ENCODE measurements at regions not wholly inside any gene's neighbourhood (a gene's known extent, or its start where the extent isn't known, plus 50 kb on each side); places are given as distances from the start of the nearest gene placed in this dataset.

DNA sequence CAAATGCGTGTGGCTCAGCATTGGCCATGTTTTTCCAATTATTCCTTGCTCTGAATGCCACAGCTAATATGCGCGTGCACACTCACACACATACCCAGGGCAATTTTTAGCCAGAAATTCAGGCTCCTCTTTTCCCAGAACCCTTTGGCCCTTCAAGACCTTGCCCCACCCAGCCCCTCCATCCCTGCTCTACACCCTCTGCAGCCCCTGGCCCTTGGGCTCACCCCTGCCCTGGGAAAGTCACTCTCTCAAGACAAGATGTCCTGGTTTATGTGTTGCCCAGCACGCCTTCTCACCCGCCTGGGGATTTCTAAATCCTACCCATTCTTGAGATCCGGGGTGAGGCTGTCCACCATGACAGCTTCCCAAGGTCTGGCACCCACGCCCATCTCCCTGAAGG, 319.7 kb downstream of the CYP26B1 start (continued):
- TF ChIP-seq, protein P1, sequence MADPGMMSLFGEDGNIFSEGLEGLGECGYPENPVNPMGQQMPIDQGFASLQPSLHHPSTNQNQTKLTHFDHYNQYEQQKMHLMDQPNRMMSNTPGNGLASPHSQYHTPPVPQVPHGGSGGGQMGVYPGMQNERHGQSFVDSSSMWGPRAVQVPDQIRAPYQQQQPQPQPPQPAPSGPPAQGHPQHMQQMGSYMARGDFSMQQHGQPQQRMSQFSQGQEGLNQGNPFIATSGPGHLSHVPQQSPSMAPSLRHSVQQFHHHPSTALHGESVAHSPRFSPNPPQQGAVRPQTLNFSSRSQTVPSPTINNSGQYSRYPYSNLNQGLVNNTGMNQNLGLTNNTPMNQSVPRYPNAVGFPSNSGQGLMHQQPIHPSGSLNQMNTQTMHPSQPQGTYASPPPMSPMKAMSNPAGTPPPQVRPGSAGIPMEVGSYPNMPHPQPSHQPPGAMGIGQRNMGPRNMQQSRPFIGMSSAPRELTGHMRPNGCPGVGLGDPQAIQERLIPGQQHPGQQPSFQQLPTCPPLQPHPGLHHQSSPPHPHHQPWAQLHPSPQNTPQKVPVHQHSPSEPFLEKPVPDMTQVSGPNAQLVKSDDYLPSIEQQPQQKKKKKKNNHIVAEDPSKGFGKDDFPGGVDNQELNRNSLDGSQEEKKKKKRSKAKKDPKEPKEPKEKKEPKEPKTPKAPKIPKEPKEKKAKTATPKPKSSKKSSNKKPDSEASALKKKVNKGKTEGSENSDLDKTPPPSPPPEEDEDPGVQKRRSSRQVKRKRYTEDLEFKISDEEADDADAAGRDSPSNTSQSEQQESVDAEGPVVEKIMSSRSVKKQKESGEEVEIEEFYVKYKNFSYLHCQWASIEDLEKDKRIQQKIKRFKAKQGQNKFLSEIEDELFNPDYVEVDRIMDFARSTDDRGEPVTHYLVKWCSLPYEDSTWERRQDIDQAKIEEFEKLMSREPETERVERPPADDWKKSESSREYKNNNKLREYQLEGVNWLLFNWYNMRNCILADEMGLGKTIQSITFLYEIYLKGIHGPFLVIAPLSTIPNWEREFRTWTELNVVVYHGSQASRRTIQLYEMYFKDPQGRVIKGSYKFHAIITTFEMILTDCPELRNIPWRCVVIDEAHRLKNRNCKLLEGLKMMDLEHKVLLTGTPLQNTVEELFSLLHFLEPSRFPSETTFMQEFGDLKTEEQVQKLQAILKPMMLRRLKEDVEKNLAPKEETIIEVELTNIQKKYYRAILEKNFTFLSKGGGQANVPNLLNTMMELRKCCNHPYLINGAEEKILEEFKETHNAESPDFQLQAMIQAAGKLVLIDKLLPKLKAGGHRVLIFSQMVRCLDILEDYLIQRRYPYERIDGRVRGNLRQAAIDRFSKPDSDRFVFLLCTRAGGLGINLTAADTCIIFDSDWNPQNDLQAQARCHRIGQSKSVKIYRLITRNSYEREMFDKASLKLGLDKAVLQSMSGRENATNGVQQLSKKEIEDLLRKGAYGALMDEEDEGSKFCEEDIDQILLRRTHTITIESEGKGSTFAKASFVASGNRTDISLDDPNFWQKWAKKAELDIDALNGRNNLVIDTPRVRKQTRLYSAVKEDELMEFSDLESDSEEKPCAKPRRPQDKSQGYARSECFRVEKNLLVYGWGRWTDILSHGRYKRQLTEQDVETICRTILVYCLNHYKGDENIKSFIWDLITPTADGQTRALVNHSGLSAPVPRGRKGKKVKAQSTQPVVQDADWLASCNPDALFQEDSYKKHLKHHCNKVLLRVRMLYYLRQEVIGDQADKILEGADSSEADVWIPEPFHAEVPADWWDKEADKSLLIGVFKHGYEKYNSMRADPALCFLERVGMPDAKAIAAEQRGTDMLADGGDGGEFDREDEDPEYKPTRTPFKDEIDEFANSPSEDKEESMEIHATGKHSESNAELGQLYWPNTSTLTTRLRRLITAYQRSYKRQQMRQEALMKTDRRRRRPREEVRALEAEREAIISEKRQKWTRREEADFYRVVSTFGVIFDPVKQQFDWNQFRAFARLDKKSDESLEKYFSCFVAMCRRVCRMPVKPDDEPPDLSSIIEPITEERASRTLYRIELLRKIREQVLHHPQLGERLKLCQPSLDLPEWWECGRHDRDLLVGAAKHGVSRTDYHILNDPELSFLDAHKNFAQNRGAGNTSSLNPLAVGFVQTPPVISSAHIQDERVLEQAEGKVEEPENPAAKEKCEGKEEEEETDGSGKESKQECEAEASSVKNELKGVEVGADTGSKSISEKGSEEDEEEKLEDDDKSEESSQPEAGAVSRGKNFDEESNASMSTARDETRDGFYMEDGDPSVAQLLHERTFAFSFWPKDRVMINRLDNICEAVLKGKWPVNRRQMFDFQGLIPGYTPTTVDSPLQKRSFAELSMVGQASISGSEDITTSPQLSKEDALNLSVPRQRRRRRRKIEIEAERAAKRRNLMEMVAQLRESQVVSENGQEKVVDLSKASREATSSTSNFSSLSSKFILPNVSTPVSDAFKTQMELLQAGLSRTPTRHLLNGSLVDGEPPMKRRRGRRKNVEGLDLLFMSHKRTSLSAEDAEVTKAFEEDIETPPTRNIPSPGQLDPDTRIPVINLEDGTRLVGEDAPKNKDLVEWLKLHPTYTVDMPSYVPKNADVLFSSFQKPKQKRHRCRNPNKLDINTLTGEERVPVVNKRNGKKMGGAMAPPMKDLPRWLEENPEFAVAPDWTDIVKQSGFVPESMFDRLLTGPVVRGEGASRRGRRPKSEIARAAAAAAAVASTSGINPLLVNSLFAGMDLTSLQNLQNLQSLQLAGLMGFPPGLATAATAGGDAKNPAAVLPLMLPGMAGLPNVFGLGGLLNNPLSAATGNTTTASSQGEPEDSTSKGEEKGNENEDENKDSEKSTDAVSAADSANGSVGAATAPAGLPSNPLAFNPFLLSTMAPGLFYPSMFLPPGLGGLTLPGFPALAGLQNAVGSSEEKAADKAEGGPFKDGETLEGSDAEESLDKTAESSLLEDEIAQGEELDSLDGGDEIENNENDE (IDR thresholded peaks at IDR 0.05; ENCODE audit: insufficient replicate concordance, low read length), result no peak
- TF ChIP-seq RXRA (IDR thresholded peaks at IDR 0.05; ENCODE audit: insufficient read depth, low read depth, low read length), result no peak
- TF ChIP-seq, protein P2, sequence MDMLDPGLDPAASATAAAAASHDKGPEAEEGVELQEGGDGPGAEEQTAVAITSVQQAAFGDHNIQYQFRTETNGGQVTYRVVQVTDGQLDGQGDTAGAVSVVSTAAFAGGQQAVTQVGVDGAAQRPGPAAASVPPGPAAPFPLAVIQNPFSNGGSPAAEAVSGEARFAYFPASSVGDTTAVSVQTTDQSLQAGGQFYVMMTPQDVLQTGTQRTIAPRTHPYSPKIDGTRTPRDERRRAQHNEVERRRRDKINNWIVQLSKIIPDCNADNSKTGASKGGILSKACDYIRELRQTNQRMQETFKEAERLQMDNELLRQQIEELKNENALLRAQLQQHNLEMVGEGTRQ (IDR thresholded peaks at IDR 0.05; ENCODE audit: low read length), result no peak
- TF ChIP-seq CBX8 (IDR thresholded peaks at IDR 0.05; ENCODE audit: borderline replicate concordance, low read depth, low read length), result no peak
- TF ChIP-seq JUN (IDR thresholded peaks at IDR 0.05; ENCODE audit: low read depth, low read length), result no peak
- no peak for TF ChIP-seq ASH2L (IDR thresholded peaks at IDR 0.05; ENCODE audit: low read length)
